Osteocyte (in vitro differentiated cells): ENCODE measurements at regions not wholly inside any gene's neighbourhood (a gene's known extent, or its start where the extent isn't known, plus 50 kb on each side); places are given as distances from the start of the nearest gene placed in this dataset.

ENCODE experiments used
- DNase-seq: peaks from one replicate; pipeline ENCODE4 v3.0.0; 2021; ENCODE audit warnings: mixed read lengths; ENCODE audit not compliant: unreplicated experiment; ENCODE audit errors: extremely low spot score
- H3K27ac Mint-ChIP-seq: one replicate; pipeline ENCODE4 v1.8.0; 2021; ENCODE audit warnings: mild to moderate bottlenecking, mixed read lengths; ENCODE audit not compliant: unreplicated experiment
- H3K27me3 Mint-ChIP-seq: one replicate; pipeline ENCODE4 v1.8.0; 2021; ENCODE audit warnings: mixed read lengths; ENCODE audit not compliant: unreplicated experiment
- H3K36me3 Mint-ChIP-seq: one replicate; pipeline ENCODE4 v1.8.0; 2021; ENCODE audit warnings: mixed read lengths; ENCODE audit not compliant: unreplicated experiment
- H3K4me1 Mint-ChIP-seq: one replicate; pipeline ENCODE4 v1.8.0; 2021; ENCODE audit warnings: mixed read lengths; ENCODE audit not compliant: unreplicated experiment
- H3K4me3 Mint-ChIP-seq: one replicate; pipeline ENCODE4 v1.8.0; 2021; ENCODE audit warnings: mild to moderate bottlenecking, moderate library complexity, mixed read lengths; ENCODE audit not compliant: unreplicated experiment
- H3K9me3 Mint-ChIP-seq: one replicate; pipeline ENCODE4 v1.8.0; 2021; ENCODE audit warnings: mixed read lengths; ENCODE audit not compliant: unreplicated experiment
- TF ChIP-seq, protein P1 (sequence below): fragments of 200-600 bp; sonication (generic); IDR thresholded peaks from 2 replicates; pipeline ENCODE4 v1.5.0; 2021; ENCODE audit warnings: antibody characterized with exemption, mild to moderate bottlenecking, moderate library complexity

DNA sequence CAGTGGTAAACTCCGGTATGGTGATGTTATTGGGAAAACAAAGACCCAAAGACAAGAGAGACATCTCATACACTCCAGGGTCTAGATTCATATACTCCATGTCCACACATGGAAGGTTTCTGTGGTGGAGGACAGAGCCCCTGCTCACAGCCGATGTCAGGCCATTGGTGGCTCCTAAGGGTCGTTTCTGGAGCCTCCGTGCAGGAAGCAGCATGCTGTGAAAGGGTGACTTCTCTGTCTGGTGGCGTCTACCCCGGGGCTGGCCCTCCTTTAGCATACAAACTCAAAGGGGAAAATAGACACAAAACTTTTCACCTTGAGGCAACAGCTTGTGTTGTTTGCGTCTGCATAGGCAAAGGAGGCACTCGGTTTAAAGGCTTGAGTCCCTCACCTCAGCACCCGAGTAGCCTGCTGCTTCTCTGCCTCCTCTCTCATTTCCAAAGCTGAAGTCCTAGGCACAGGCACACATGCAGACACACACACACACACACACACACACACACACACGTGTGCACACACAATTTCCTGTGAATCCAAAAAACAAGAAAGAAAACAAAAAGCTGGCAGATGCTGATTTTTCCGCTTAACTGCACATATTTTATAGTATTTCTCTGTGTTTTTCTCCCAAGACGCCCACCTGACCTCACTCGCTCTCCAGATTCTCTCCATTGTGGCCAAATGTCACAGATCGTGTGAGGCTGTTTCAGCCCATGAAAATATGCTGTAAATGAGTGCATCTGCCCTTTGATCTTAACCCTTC is 601.4 kb upstream of the MGMT start:
- Mint-ChIP-seq H3K27me3 (no peaks in the 10 kb centered on the region), H3K4me3 (no peak overlapping the region), H3K9me3 (peaks cover 26% of the 10 kb centered on the region), H3K27ac (no peak overlapping the region), H3K36me3 (no peaks in the 10 kb centered on the region), H3K4me1 (no peaks in the 10 kb centered on the region)
- DNase-seq: peak; percentile 59
- TF ChIP-seq, protein P1, sequence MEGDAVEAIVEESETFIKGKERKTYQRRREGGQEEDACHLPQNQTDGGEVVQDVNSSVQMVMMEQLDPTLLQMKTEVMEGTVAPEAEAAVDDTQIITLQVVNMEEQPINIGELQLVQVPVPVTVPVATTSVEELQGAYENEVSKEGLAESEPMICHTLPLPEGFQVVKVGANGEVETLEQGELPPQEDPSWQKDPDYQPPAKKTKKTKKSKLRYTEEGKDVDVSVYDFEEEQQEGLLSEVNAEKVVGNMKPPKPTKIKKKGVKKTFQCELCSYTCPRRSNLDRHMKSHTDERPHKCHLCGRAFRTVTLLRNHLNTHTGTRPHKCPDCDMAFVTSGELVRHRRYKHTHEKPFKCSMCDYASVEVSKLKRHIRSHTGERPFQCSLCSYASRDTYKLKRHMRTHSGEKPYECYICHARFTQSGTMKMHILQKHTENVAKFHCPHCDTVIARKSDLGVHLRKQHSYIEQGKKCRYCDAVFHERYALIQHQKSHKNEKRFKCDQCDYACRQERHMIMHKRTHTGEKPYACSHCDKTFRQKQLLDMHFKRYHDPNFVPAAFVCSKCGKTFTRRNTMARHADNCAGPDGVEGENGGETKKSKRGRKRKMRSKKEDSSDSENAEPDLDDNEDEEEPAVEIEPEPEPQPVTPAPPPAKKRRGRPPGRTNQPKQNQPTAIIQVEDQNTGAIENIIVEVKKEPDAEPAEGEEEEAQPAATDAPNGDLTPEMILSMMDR: no peak

DNA sequence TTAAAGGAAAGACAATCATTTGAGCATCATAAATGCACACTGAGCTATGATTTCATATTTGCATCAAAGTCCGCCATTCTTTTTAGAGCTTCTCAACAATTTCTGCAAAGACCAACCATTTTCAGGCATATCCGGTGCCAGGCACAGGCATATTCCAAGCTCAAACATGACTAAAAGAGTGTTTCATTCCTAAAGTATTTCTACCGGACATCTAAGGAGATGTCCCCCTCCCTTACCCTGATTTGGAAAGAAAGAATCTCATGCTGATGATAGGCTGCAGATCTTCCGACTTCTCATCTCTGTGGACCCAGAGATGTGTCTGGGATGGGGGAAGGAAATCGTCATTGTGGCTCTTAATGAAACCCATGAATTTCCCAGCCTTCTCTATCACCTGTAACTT is 600.5 kb upstream of the MGMT start:
- TF ChIP-seq, protein P1: no peak
- Mint-ChIP-seq H3K9me3 (peaks cover 28% of the 10 kb centered on the region), H3K27me3 (no peaks in the 10 kb centered on the region), H3K27ac (no peak overlapping the region), H3K36me3 (no peaks in the 10 kb centered on the region), H3K4me1 (no peaks in the 10 kb centered on the region), H3K4me3 (no peak overlapping the region)
- DNase-seq: no peak

DNA sequence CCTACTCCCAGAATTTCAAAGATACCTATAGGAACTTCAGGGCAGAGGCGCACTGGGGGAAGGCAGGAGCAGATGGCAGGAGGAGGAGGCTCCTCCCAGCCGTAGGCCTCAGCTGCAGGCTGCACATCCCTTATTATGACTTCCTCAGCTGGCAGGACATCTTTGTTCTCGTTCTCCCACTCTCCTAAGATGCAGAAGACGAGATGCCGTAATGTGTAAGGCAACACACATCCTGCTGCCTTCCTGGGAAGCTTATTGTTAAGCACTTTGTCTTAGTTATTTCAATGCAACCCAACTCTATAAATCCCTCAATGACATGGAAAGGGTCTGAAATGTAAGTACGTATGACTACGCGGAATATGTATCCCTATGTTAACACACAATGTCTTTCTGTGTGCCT is 599.8 kb upstream of the MGMT start:
- no peaks in the 10 kb centered on the region for H3K27me3 Mint-ChIP-seq
- no peak for DNase-seq
- H3K36me3 Mint-ChIP-seq: no peaks in the 10 kb centered on the region
- H3K4me1 Mint-ChIP-seq: no peaks in the 10 kb centered on the region
- H3K27ac Mint-ChIP-seq: no peak overlapping the region
- peaks cover 26% of the 10 kb centered on the region for H3K9me3 Mint-ChIP-seq
- H3K4me3 Mint-ChIP-seq: no peak overlapping the region
- TF ChIP-seq, protein P1: no peak

- no peak overlapping the region for H3K4me3 Mint-ChIP-seq
- H3K27me3 Mint-ChIP-seq: no peaks in the 10 kb centered on the region
- peak; percentile 71 for DNase-seq
- H3K36me3 Mint-ChIP-seq: no peaks in the 10 kb centered on the region
- no peaks in the 10 kb centered on the region for H3K4me1 Mint-ChIP-seq
- peaks cover 24% of the 10 kb centered on the region for H3K9me3 Mint-ChIP-seq
- TF ChIP-seq, protein P1: no peak
- no peak overlapping the region for H3K27ac Mint-ChIP-seq
Measured at GRCh38 chr10:128867819-128868218, 599.2 kb upstream of the MGMT start.

GRCh38 chr10:128868481-128868880 is 598.6 kb upstream of the MGMT start:
- Mint-ChIP-seq H3K9me3 (peaks cover 30% of the 10 kb centered on the region), H3K4me1 (no peaks in the 10 kb centered on the region)

More at GRCh38 chr10:128868481-128868880, 598.6 kb upstream of the MGMT start:
- TF ChIP-seq, protein P1: no peak
- Mint-ChIP-seq H3K27ac (no peak overlapping the region), H3K27me3 (no peaks in the 10 kb centered on the region), H3K4me3 (no peak overlapping the region), H3K36me3 (no peaks in the 10 kb centered on the region)
- no peak for DNase-seq
